ENCODE measurements at regions not wholly inside any gene's neighbourhood (a gene's known extent, or its start where the extent isn't known, plus 50 kb on each side); places are given as distances from the start of the nearest gene placed in this dataset.
"Not testable (repeated sequence)": the region's sequence is repeated elsewhere in the genome, so short reads cannot be mapped to it uniquely, and the experiment has no call there.

- Histone ChIP-seq H3K4me1 (ENCODE audit: control insufficient read depth in 1 of 2, insufficient read depth in 1 of 2, low read depth in 1 of 2, low read length in 1 of 2) (peaks cover 13 to 14% of the 10 kb centered on the region in 2 experiments), H3K4me3 (ENCODE audit: low read depth in 1 of 2, low read length in 1 of 2) (no peak overlapping the region), H3K36me3 (no peaks in the 10 kb centered on the region), H3K27me3 (no peaks in the 10 kb centered on the region), H3K9me3 (no peaks in the 10 kb centered on the region), H3K27ac (no peak overlapping the region)
- TF ChIP-seq CTCF (IDR thresholded peaks at IDR 0.05), result no peak
These were observed 118.4 kb upstream of the MED14 start for GRCh38 chrX:40853816-40854123.

- H3K27ac ChIP-seq, result no peak overlapping the region
- no peak for TF ChIP-seq CTCF (IDR thresholded peaks at IDR 0.05)
These were observed 118.9 kb upstream of the MED14 start for GRCh38 chrX:40854242-40854641.

GRCh38 chrX:40855411-40855810, 120.1 kb upstream of the MED14 start:
- Histone ChIP-seq H3K36me3 (no peaks in the 10 kb centered on the region), H3K9me3 (no peaks in the 10 kb centered on the region), H3K27me3 (no peaks in the 10 kb centered on the region), H3K4me1 (ENCODE audit: control insufficient read depth in 1 of 2, insufficient read depth in 1 of 2, low read depth in 1 of 2, low read length in 1 of 2) (peaks cover 13 to 14% of the 10 kb centered on the region in 2 experiments), H3K27ac (no peak overlapping the region), H3K4me3 (ENCODE audit: low read depth in 1 of 2, low read length in 1 of 2) (no peak overlapping the region)
- no peak for TF ChIP-seq CTCF (IDR thresholded peaks at IDR 0.05)

More at GRCh38 chrX:40854242-40854641, 118.9 kb upstream of the MED14 start:
- Histone ChIP-seq H3K36me3 (no peaks in the 10 kb centered on the region), H3K9me3 (no peaks in the 10 kb centered on the region), H3K4me3 (ENCODE audit: low read depth in 1 of 2, low read length in 1 of 2) (no peak overlapping the region), H3K4me1 (ENCODE audit: control insufficient read depth in 1 of 2, insufficient read depth in 1 of 2, low read depth in 1 of 2, low read length in 1 of 2) (peaks cover 13 to 14% of the 10 kb centered on the region in 2 experiments), H3K27me3 (no peaks in the 10 kb centered on the region)

GRCh38 chrX:40855932-40856515, 120.7 kb upstream of the MED14 start:
- no peaks in the 10 kb centered on the region for H3K9me3 ChIP-seq
- no peak for TF ChIP-seq CTCF (IDR thresholded peaks at IDR 0.05)
- peaks cover 13 to 14% of the 10 kb centered on the region in 2 experiments for H3K4me1 ChIP-seq (ENCODE audit: control insufficient read depth in 1 of 2, insufficient read depth in 1 of 2, low read depth in 1 of 2, low read length in 1 of 2)
- no peaks in the 10 kb centered on the region for H3K27me3 ChIP-seq
- no peak overlapping the region for H3K4me3 ChIP-seq (ENCODE audit: low read depth in 1 of 2, low read length in 1 of 2)
- no peak overlapping the region for H3K27ac ChIP-seq
- no peaks in the 10 kb centered on the region for H3K36me3 ChIP-seq

- H3K27me3 ChIP-seq; H3K4me1 ChIP-seq (ENCODE audit: control insufficient read depth in 1 of 2, insufficient read depth in 1 of 2, low read depth in 1 of 2, low read length in 1 of 2); H3K9me3 ChIP-seq; H3K27ac ChIP-seq; H3K4me3 ChIP-seq (ENCODE audit: low read depth in 1 of 2, low read length in 1 of 2); H3K36me3 ChIP-seq: not testable (repeated sequence)
These were observed 126.7 kb upstream of the MED14 start for GRCh38 chrX:40861952-40862554.

GRCh38 chrX:40863260-40863659, 127.9 kb upstream of the MED14 start:
- not testable (repeated sequence) for H3K27ac ChIP-seq; H3K27me3 ChIP-seq; H3K9me3 ChIP-seq; H3K4me3 ChIP-seq (ENCODE audit: low read depth in 1 of 2, low read length in 1 of 2); H3K36me3 ChIP-seq; H3K4me1 ChIP-seq (ENCODE audit: control insufficient read depth in 1 of 2, insufficient read depth in 1 of 2, low read depth in 1 of 2, low read length in 1 of 2)

All from neutrophil (primary cell).